OCI-LY7 (cell line): ENCODE measurements at regions not wholly inside any gene's neighbourhood (a gene's known extent, or its start where the extent isn't known, plus 50 kb on each side); places are given as distances from the start of the nearest gene placed in this dataset.

Experiments
- CTCF ChIP-seq: fragments of 200-600 bp; sonication (generic); conservative IDR thresholded peaks from 2 replicates; pipeline ENCODE4 v1.5.1; 2014; ENCODE audit warnings: mild to moderate bottlenecking, antibody characterized with exemption, low read length, moderate library complexity, mixed read lengths
- EZH2phosphoT487 ChIP-seq: fragments of 200-600 bp; sonication (generic); IDR thresholded peaks from 2 replicates; pipeline ENCODE4 v1.6.1; 2018; ENCODE audit warnings: low read depth, borderline replicate concordance, mild to moderate bottlenecking, mixed run types, antibody characterized with exemption, low read length, moderate library complexity, mixed read lengths

- TF ChIP-seq CTCF (no peak), EZH2phosphoT487 (no peak)
Measured at GRCh38 chr9:14530366-14530765, 162.9 kb downstream of the ZDHHC21 start.
